ENCODE measurements at regions not wholly inside any gene's neighbourhood (a gene's known extent, or its start where the extent isn't known, plus 50 kb on each side); places are given as distances from the start of the nearest gene placed in this dataset.

DNA sequence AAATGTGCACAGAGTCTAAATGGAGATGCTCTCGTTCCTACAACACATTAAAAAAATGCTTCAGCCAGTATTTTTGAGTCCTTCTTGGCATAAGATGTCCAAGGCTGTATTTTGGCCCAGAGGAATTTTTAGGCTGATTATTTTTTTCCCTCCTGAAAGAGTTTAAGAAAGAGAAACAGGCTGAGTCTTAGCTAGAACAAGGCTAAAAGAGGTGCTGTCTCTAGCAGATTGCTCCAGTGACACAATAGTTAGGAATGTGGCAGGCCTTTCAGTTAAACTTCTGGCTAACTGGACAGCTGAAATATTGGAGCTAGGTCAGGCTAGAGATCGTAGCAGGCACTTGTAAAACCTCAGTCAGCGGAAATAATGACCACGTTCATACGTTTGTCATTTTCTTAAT, 271.4 kb upstream of the RARB start:
- BruUV-seq (replicated peaks), result no TSS peak
- ChIA-PET CTCF (interaction anchor here (0.7 kb wide), 1 partner anchor 35 kb away, joined by 11 read pairs; no protein-coding TSS in a partner anchor), POLR2A (no interaction called here)

GRCh38 chr3:25165306-25165705, 262.8 kb upstream of the RARB start:
- no peaks in the 10 kb centered on the region for H3K9me3 ChIP-seq (ENCODE audit: control insufficient read depth, insufficient read depth, low read depth, low read length)
- no peak for ATAC-seq
- CTCF ChIA-PET, result no interaction called here

More for the DNA sequence above, 271.4 kb upstream of the RARB start:
- ATAC-seq (no peak), DNase-seq (ENCODE audit: low read depth, low spot score) (no peak)
- no peak for TF ChIP-seq TCF7L2 (IDR thresholded peaks at IDR 0.05; ENCODE audit: low read depth, low read length)
- TF ChIP-seq SIN3A (IDR thresholded peaks at IDR 0.05; ENCODE audit: borderline replicate concordance, insufficient read depth, low read depth, low read length), result no peak
- TF ChIP-seq POLR2AphosphoS5 (IDR thresholded peaks at IDR 0.05; ENCODE audit: low read depth, low read length), result no peak
- Histone ChIP-seq H3K4me3 (ENCODE audit: low read depth in 2 of 2, low read length in 2 of 2) (no peak overlapping the region), H3K36me3 (ENCODE audit: control insufficient read depth, insufficient read depth, low read length) (no peaks in the 10 kb centered on the region), H3K27ac (ENCODE audit: low read length) (no peak overlapping the region), H3K4me1 (ENCODE audit: control insufficient read depth, insufficient read depth, low read length) (no peaks in the 10 kb centered on the region), H3K27me3 (ENCODE audit: control insufficient read depth, insufficient read depth, low read length) (no peaks in the 10 kb centered on the region), H3K9me3 (ENCODE audit: control insufficient read depth, insufficient read depth, low read depth, low read length) (no peaks in the 10 kb centered on the region)
- intact Hi-C loops (cut with micrococcal nuclease; ENCODE audit: unreplicated experiment) (no loop called here), in situ Hi-C loops (cut with HindIII; ENCODE audit: low pct_unique_long_range_greater_than_20kb, low sequenced_read_pairs) (no loop called here)

DNA sequence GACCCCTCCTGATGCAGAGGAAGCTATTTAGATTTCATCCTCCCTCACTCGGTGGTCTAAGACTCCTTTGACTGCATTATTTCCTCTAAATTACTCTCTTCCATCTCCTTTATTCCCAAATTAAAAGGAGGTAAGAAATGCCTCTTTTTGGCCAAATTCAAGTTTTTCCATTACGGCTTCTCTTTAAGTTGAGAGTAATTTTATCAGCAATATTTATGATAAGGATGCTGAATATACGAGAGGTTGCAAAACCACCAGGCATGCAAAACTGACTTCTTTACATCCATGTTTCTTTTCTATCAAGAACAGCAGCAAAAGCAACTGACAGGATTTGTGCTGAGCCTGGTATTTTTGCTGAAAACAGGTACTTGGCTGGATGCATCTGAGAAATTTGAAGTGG, 262.0 kb upstream of the RARB start:
- DNase-seq (ENCODE audit: low read depth, low spot score) (no peak), ATAC-seq (no peak)
- H3K9me3 ChIP-seq (ENCODE audit: control insufficient read depth, insufficient read depth, low read depth, low read length), result no peaks in the 10 kb centered on the region
- CTCF ChIA-PET, result no interaction called here
- no TSS peak for BruUV-seq (replicated peaks)
- H3K4me3 ChIP-seq (ENCODE audit: low read depth in 2 of 2, low read length in 2 of 2), result no peak overlapping the region
- H3K36me3 ChIP-seq (ENCODE audit: control insufficient read depth, insufficient read depth, low read length), result no peaks in the 10 kb centered on the region
- POLR2A ChIA-PET, result no interaction called here
- TF ChIP-seq SIN3A (IDR thresholded peaks at IDR 0.05; ENCODE audit: borderline replicate concordance, insufficient read depth, low read depth, low read length) (no peak), POLR2AphosphoS5 (IDR thresholded peaks at IDR 0.05; ENCODE audit: low read depth, low read length) (no peak), TCF7L2 (IDR thresholded peaks at IDR 0.05; ENCODE audit: low read depth, low read length) (no peak)
- TF ChIP-seq, protein P1, sequence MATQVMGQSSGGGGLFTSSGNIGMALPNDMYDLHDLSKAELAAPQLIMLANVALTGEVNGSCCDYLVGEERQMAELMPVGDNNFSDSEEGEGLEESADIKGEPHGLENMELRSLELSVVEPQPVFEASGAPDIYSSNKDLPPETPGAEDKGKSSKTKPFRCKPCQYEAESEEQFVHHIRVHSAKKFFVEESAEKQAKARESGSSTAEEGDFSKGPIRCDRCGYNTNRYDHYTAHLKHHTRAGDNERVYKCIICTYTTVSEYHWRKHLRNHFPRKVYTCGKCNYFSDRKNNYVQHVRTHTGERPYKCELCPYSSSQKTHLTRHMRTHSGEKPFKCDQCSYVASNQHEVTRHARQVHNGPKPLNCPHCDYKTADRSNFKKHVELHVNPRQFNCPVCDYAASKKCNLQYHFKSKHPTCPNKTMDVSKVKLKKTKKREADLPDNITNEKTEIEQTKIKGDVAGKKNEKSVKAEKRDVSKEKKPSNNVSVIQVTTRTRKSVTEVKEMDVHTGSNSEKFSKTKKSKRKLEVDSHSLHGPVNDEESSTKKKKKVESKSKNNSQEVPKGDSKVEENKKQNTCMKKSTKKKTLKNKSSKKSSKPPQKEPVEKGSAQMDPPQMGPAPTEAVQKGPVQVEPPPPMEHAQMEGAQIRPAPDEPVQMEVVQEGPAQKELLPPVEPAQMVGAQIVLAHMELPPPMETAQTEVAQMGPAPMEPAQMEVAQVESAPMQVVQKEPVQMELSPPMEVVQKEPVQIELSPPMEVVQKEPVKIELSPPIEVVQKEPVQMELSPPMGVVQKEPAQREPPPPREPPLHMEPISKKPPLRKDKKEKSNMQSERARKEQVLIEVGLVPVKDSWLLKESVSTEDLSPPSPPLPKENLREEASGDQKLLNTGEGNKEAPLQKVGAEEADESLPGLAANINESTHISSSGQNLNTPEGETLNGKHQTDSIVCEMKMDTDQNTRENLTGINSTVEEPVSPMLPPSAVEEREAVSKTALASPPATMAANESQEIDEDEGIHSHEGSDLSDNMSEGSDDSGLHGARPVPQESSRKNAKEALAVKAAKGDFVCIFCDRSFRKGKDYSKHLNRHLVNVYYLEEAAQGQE (IDR thresholded peaks at IDR 0.05; ENCODE audit: insufficient read depth in 1 of 2, low read depth in 2 of 2, low read length in 1 of 2), result no peak
- TF ChIP-seq, protein P2, sequence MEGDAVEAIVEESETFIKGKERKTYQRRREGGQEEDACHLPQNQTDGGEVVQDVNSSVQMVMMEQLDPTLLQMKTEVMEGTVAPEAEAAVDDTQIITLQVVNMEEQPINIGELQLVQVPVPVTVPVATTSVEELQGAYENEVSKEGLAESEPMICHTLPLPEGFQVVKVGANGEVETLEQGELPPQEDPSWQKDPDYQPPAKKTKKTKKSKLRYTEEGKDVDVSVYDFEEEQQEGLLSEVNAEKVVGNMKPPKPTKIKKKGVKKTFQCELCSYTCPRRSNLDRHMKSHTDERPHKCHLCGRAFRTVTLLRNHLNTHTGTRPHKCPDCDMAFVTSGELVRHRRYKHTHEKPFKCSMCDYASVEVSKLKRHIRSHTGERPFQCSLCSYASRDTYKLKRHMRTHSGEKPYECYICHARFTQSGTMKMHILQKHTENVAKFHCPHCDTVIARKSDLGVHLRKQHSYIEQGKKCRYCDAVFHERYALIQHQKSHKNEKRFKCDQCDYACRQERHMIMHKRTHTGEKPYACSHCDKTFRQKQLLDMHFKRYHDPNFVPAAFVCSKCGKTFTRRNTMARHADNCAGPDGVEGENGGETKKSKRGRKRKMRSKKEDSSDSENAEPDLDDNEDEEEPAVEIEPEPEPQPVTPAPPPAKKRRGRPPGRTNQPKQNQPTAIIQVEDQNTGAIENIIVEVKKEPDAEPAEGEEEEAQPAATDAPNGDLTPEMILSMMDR (IDR thresholded peaks at IDR 0.05), result no peak
- in situ Hi-C loops (cut with HindIII; ENCODE audit: low pct_unique_long_range_greater_than_20kb, low sequenced_read_pairs) (no loop called here), intact Hi-C loops (cut with micrococcal nuclease; ENCODE audit: unreplicated experiment) (no loop called here)
- H3K4me1 ChIP-seq (ENCODE audit: control insufficient read depth, insufficient read depth, low read length), result no peaks in the 10 kb centered on the region
- H3K27ac ChIP-seq (ENCODE audit: low read length), result no peak overlapping the region
- H3K27me3 ChIP-seq (ENCODE audit: control insufficient read depth, insufficient read depth, low read length), result no peaks in the 10 kb centered on the region

More at GRCh38 chr3:25165306-25165705, 262.8 kb upstream of the RARB start:
- no peak overlapping the region for H3K4me3 ChIP-seq (ENCODE audit: low read depth in 2 of 2, low read length in 2 of 2)
- no peaks in the 10 kb centered on the region for H3K36me3 ChIP-seq (ENCODE audit: control insufficient read depth, insufficient read depth, low read length)
- in situ Hi-C loops (cut with HindIII; ENCODE audit: low pct_unique_long_range_greater_than_20kb, low sequenced_read_pairs) (no loop called here), intact Hi-C loops (cut with micrococcal nuclease; ENCODE audit: unreplicated experiment) (no loop called here)
- H3K27me3 ChIP-seq (ENCODE audit: control insufficient read depth, insufficient read depth, low read length), result no peaks in the 10 kb centered on the region
- H3K27ac ChIP-seq (ENCODE audit: low read length), result no peak overlapping the region
- BruUV-seq (replicated peaks), result no TSS peak
- no peaks in the 10 kb centered on the region for H3K4me1 ChIP-seq (ENCODE audit: control insufficient read depth, insufficient read depth, low read length)
- POLR2A ChIA-PET, result no interaction called here
- DNase-seq (ENCODE audit: low read depth, low spot score), result no peak
- no peak for TF ChIP-seq SIN3A (IDR thresholded peaks at IDR 0.05; ENCODE audit: borderline replicate concordance, insufficient read depth, low read depth, low read length)
- TF ChIP-seq TCF7L2 (IDR thresholded peaks at IDR 0.05; ENCODE audit: low read depth, low read length), result no peak
- TF ChIP-seq, protein P1 (IDR thresholded peaks at IDR 0.05; ENCODE audit: insufficient read depth in 1 of 2, low read depth in 2 of 2, low read length in 1 of 2), result no peak
- TF ChIP-seq POLR2AphosphoS5 (IDR thresholded peaks at IDR 0.05; ENCODE audit: low read depth, low read length), result no peak
